HUES48 (cell line): ENCODE measurements at regions not wholly inside any gene's neighbourhood (a gene's known extent, or its start where the extent isn't known, plus 50 kb on each side); places are given as distances from the start of the nearest gene placed in this dataset.

Experiments
- H3K27ac ChIP-seq: one replicate; pipeline ENCODE4 v1.7.0; 2013; ENCODE audit warnings: low read depth, low read length, inconsistent platforms
- H3K27me3 ChIP-seq: 2 replicates; pipeline ENCODE4 v1.6.1; 2013; ENCODE audit warnings: mild to moderate bottlenecking, low read length; ENCODE audit not compliant: control insufficient read depth, insufficient read depth
- H3K36me3 ChIP-seq: 2 replicates; pipeline ENCODE4 v1.6.1; 2013; ENCODE audit warnings: low read length; ENCODE audit not compliant: control insufficient read depth, insufficient read depth
- H3K4me1 ChIP-seq: 2 replicates; pipeline ENCODE4 v1.6.1; 2013; ENCODE audit warnings: mild to moderate bottlenecking, low read length; ENCODE audit not compliant: control insufficient read depth, insufficient read depth
- H3K4me3 ChIP-seq: 2 replicates; pipeline ENCODE4 v1.5.1; 2013; ENCODE audit warnings: mild to moderate bottlenecking, low read depth, low read length
- H3K9ac ChIP-seq: 2 replicates; pipeline ENCODE4 v1.6.1; 2013; ENCODE audit warnings: mild to moderate bottlenecking, low read depth, low read length, moderate library complexity
- H3K9me3 ChIP-seq: 2 replicates; pipeline ENCODE4 v1.6.1; 2013; ENCODE audit warnings: low read length; ENCODE audit not compliant: control insufficient read depth, insufficient read depth

DNA sequence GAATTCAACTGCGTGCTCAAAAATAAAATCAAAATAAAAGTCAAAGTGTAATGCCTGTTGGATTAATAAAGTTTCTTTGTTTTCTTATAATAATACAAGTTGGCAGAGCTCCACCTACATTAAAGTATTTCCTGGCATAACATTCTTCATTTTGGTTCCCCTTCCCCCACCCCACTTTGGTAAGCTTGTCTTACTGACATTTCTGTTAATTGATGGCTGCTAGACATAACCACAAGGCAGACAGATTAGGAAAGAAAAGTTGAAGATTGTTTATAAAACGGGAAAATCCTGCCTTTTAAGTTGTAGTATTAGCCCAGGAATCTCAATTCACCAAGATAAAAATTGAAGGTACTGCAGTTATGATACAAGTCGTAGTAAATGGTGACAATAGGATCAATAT is 246.5 kb upstream of the RPS6KA3 start:
- Histone ChIP-seq H3K4me3 (no peak overlapping the region), H3K9me3 (no peaks in the 10 kb centered on the region), H3K27me3 (no peaks in the 10 kb centered on the region), H3K4me1 (no peaks in the 10 kb centered on the region), H3K27ac (no peak overlapping the region), H3K36me3 (no peaks in the 10 kb centered on the region), H3K9ac (no peak overlapping the region)

DNA sequence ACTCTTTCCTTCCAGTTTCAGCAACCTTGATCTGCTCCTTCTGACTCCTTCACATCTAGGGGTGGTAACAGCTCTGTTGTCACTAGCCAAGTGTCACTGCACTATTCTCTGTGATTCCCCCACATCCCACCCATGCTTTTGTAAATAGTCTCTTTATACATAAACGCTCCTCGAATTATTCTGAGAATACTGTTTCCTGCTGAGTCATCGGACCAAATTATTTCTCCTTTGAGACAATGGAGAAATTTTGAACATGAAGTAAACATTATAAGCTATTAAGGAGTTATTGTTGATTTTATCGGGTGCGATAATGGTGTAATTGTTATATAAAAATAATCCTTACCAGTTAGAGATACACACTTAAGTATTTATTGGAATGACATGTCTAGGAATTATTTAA is 245.1 kb upstream of the RPS6KA3 start:
- no peak overlapping the region for H3K27ac ChIP-seq
- H3K4me3 ChIP-seq, result no peak overlapping the region
- H3K9ac ChIP-seq, result no peak overlapping the region
- H3K9me3 ChIP-seq, result no peaks in the 10 kb centered on the region
- H3K36me3 ChIP-seq, result no peaks in the 10 kb centered on the region
- no peaks in the 10 kb centered on the region for H3K4me1 ChIP-seq
- no peaks in the 10 kb centered on the region for H3K27me3 ChIP-seq

GRCh38 chrX:20507901-20508620 is 241.4 kb upstream of the RPS6KA3 start:
- H3K27ac ChIP-seq, result no peak overlapping the region
- no peaks in the 10 kb centered on the region for H3K27me3 ChIP-seq

GRCh38 chrX:20506739-20507138 is 240.0 kb upstream of the RPS6KA3 start:
- H3K9me3 ChIP-seq, result no peaks in the 10 kb centered on the region
- no peak overlapping the region for H3K9ac ChIP-seq
- H3K27ac ChIP-seq, result no peak overlapping the region
- H3K4me3 ChIP-seq, result no peak overlapping the region
- no peaks in the 10 kb centered on the region for H3K27me3 ChIP-seq
- H3K36me3 ChIP-seq, result no peaks in the 10 kb centered on the region
- H3K4me1 ChIP-seq, result no peaks in the 10 kb centered on the region

More at GRCh38 chrX:20507901-20508620, 241.4 kb upstream of the RPS6KA3 start:
- Histone ChIP-seq H3K36me3 (no peaks in the 10 kb centered on the region), H3K9me3 (no peaks in the 10 kb centered on the region), H3K9ac (no peak overlapping the region), H3K4me1 (no peaks in the 10 kb centered on the region), H3K4me3 (no peak overlapping the region)

GRCh38 chrX:20500949-20501348 is 234.2 kb upstream of the RPS6KA3 start:
- no peaks in the 10 kb centered on the region for H3K36me3 ChIP-seq
- H3K4me3 ChIP-seq, result no peak overlapping the region
- no peaks in the 10 kb centered on the region for H3K4me1 ChIP-seq
- no peak overlapping the region for H3K27ac ChIP-seq
- no peak overlapping the region for H3K9ac ChIP-seq
- no peaks in the 10 kb centered on the region for H3K9me3 ChIP-seq
- H3K27me3 ChIP-seq, result no peaks in the 10 kb centered on the region

DNA sequence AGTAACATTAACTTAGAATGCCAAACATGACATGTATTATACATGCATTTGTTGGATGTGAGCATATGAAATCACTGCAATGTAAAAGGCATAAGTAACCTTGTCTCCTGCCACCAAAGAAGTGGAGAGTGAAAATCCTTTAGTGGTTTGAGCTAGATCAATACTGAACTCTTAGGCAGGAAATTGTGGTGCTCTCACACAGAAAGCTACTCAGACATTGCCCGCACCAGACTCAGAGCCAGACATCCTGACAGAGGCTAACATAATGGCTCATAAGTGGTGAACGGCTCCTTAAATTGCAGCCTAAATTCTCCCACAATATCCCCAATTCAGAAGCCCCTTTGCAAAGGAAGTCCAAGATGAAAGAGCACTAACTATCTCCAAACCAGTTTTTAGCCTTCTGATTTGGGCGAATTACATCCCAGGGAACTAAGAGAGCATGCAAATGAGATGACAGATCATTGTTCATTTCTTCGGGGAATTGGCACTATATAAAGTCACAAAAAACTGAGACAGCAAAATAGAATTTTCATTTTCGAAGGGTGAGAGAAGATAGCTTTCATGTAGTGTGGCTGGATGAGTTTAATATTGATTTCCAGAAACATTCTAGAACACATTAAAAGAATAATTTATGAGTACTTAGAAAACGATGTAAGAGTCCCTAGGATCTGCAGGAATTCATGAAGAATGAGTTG is 233.6 kb upstream of the RPS6KA3 start:
- no peak overlapping the region for H3K4me3 ChIP-seq
- no peaks in the 10 kb centered on the region for H3K27me3 ChIP-seq
- no peak overlapping the region for H3K27ac ChIP-seq
- H3K36me3 ChIP-seq, result no peaks in the 10 kb centered on the region
- H3K4me1 ChIP-seq, result no peaks in the 10 kb centered on the region
- no peak overlapping the region for H3K9ac ChIP-seq
- no peaks in the 10 kb centered on the region for H3K9me3 ChIP-seq

GRCh38 chrX:20499763-20500162 is 233.1 kb upstream of the RPS6KA3 start:
- Histone ChIP-seq H3K27me3 (no peaks in the 10 kb centered on the region), H3K9me3 (no peaks in the 10 kb centered on the region), H3K4me1 (no peaks in the 10 kb centered on the region), H3K36me3 (no peaks in the 10 kb centered on the region), H3K27ac (no peak overlapping the region), H3K9ac (no peak overlapping the region), H3K4me3 (no peak overlapping the region)

GRCh38 chrX:20498851-20499635 is 232.3 kb upstream of the RPS6KA3 start:
- Histone ChIP-seq H3K9me3 (no peaks in the 10 kb centered on the region), H3K27me3 (no peaks in the 10 kb centered on the region), H3K27ac (no peak overlapping the region), H3K4me1 (no peaks in the 10 kb centered on the region), H3K36me3 (no peaks in the 10 kb centered on the region), H3K9ac (no peak overlapping the region), H3K4me3 (no peak overlapping the region)

GRCh38 chrX:20495575-20495974 is 228.9 kb upstream of the RPS6KA3 start:
- Histone ChIP-seq H3K27ac (no peak overlapping the region), H3K4me1 (no peaks in the 10 kb centered on the region), H3K27me3 (no peaks in the 10 kb centered on the region; the same call in 1 of the 2 replicates), H3K4me3 (no peak overlapping the region), H3K9me3 (no peaks in the 10 kb centered on the region), H3K9ac (no peak overlapping the region), H3K36me3 (no peaks in the 10 kb centered on the region)

GRCh38 chrX:20488473-20488872 is 221.8 kb upstream of the RPS6KA3 start:
- no peak overlapping the region for H3K9ac ChIP-seq
- no peaks in the 10 kb centered on the region for H3K9me3 ChIP-seq
- H3K4me3 ChIP-seq, result no peak overlapping the region
- H3K4me1 ChIP-seq, result no peaks in the 10 kb centered on the region
- H3K27ac ChIP-seq, result no peak overlapping the region
- no peaks in the 10 kb centered on the region for H3K36me3 ChIP-seq
- peaks cover 7% of the 10 kb centered on the region; the same call in 1 of the 2 replicates for H3K27me3 ChIP-seq

DNA sequence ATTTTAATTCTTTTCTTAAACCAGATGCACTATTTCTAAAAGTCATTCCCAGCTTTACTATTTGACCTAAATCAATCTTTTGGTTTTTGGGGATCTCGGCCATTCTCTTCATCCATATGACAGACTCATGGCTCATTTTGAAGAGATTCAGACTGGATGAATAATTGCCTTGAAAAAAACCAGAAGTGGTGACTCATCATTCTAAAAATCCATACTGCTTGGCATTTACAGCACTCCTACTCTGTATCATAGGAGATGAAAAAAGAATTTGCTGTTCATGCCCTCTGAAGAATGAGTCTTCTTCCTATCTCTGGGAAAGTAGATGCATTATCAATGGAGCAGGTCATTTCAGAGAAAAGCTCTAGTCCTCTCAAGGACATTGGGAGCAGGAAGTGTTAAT is 220.5 kb upstream of the RPS6KA3 start:
- no peak overlapping the region for H3K27ac ChIP-seq
- H3K9me3 ChIP-seq, result 0 out of 2 replicates have a peak, but pooled peaks cover 4% of the 10 kb centered on the region

More for the DNA sequence above, 220.5 kb upstream of the RPS6KA3 start:
- H3K9ac ChIP-seq, result no peak overlapping the region
- H3K4me3 ChIP-seq, result no peak overlapping the region
- no peaks in the 10 kb centered on the region for H3K36me3 ChIP-seq
- no peaks in the 10 kb centered on the region for H3K4me1 ChIP-seq
- peaks cover 9% of the 10 kb centered on the region for H3K27me3 ChIP-seq
